ENCODE measurements at regions not wholly inside any gene's neighbourhood (a gene's known extent, or its start where the extent isn't known, plus 50 kb on each side); places are given as distances from the start of the nearest gene placed in this dataset.

GRCh38 chr1:67627906-67628305 lies 57.1 kb upstream of the GADD45A start:
- no peaks in the 10 kb centered on the region for H3K79me2 ChIP-seq (replicated peaks; ENCODE audit: insufficient read depth, low read length)
- H3K27ac ChIP-seq (ENCODE audit: low read length): no peak overlapping the region
- H3F3A ChIP-seq (ENCODE audit: insufficient read depth, low read length, poor library complexity, severe bottlenecking): no peaks in the 10 kb centered on the region
- H2AFZ ChIP-seq (ENCODE audit: low read depth, low read length): no peak overlapping the region
- no peaks in the 10 kb centered on the region for H3K27me3 ChIP-seq (ENCODE audit: insufficient read depth, low read depth, low read length)
- no peak overlapping the region for H3K4me2 ChIP-seq (ENCODE audit: low read length)
- H3K9ac ChIP-seq (ENCODE audit: low read length): no peak overlapping the region
- H3K9me3 ChIP-seq (ENCODE audit: low read length): no peaks in the 10 kb centered on the region
- TF ChIP-seq EZH2 (IDR thresholded peaks at IDR 0.05; ENCODE audit: borderline replicate concordance, insufficient read depth, low read length, poor library complexity, severe bottlenecking) (no peak), MXI1 (conservative IDR thresholded peaks at IDR 0.05; ENCODE audit: poor library complexity, severe bottlenecking) (no peak), RAD21 (conservative IDR thresholded peaks at IDR 0.05) (no peak), CTCF (IDR thresholded peaks at IDR 0.05; ENCODE audit: poor library complexity, severe bottlenecking) (no peak), TAF1 (IDR thresholded peaks at IDR 0.05; ENCODE audit: low read depth) (no peak), REST (IDR thresholded peaks at IDR 0.05; ENCODE audit: borderline replicate concordance) (no peak), POLR2AphosphoS5 (IDR thresholded peaks at IDR 0.05) (no peak), SMC3 (conservative IDR thresholded peaks at IDR 0.05; ENCODE audit: poor library complexity) (no peak), EP300 (conservative IDR thresholded peaks at IDR 0.05; ENCODE audit: poor library complexity, severe bottlenecking) (no peak)
- H3K9me2 ChIP-seq (ENCODE audit: insufficient read depth, low read length): no peaks in the 10 kb centered on the region
- H4K20me1 ChIP-seq (ENCODE audit: insufficient read depth): no peaks in the 10 kb centered on the region
- H3K36me3 ChIP-seq (ENCODE audit: insufficient read depth, low read length): no peaks in the 10 kb centered on the region
- no peak overlapping the region for H3K4me3 ChIP-seq (ENCODE audit: low read length)

GRCh38 chr1:67629370-67630075 lies 55.5 kb upstream of the GADD45A start:
- no peak for TF ChIP-seq SMC3 (conservative IDR thresholded peaks at IDR 0.05; ENCODE audit: poor library complexity)
- TF ChIP-seq CTCF (IDR thresholded peaks at IDR 0.05; ENCODE audit: poor library complexity, severe bottlenecking): no peak
- TF ChIP-seq REST (IDR thresholded peaks at IDR 0.05; ENCODE audit: borderline replicate concordance): no peak
- no peak for TF ChIP-seq MXI1 (conservative IDR thresholded peaks at IDR 0.05; ENCODE audit: poor library complexity, severe bottlenecking)
- TF ChIP-seq EP300 (conservative IDR thresholded peaks at IDR 0.05; ENCODE audit: poor library complexity, severe bottlenecking): no peak
- TF ChIP-seq EZH2 (IDR thresholded peaks at IDR 0.05; ENCODE audit: borderline replicate concordance, insufficient read depth, low read length, poor library complexity, severe bottlenecking): no peak
- TF ChIP-seq RAD21 (conservative IDR thresholded peaks at IDR 0.05): no peak
- H3F3A ChIP-seq (ENCODE audit: insufficient read depth, low read length, poor library complexity, severe bottlenecking): no peaks in the 10 kb centered on the region
- no peak overlapping the region for H3K4me2 ChIP-seq (ENCODE audit: low read length)

More at GRCh38 chr1:67629370-67630075, 55.5 kb upstream of the GADD45A start:
- H3K9me3 ChIP-seq (ENCODE audit: low read length): no peaks in the 10 kb centered on the region
- H3K36me3 ChIP-seq (ENCODE audit: insufficient read depth, low read length): no peaks in the 10 kb centered on the region
- no peaks in the 10 kb centered on the region for H3K27me3 ChIP-seq (ENCODE audit: insufficient read depth, low read depth, low read length)
- no peak overlapping the region for H3K4me3 ChIP-seq (ENCODE audit: low read length)
- no peaks in the 10 kb centered on the region for H4K20me1 ChIP-seq (ENCODE audit: insufficient read depth)
- no peak overlapping the region for H3K27ac ChIP-seq (ENCODE audit: low read length)
- H3K79me2 ChIP-seq (replicated peaks; ENCODE audit: insufficient read depth, low read length): no peaks in the 10 kb centered on the region
- no peak overlapping the region for H2AFZ ChIP-seq (ENCODE audit: low read depth, low read length)
- H3K9me2 ChIP-seq (ENCODE audit: insufficient read depth, low read length): no peaks in the 10 kb centered on the region
- H3K9ac ChIP-seq (ENCODE audit: low read length): no peak overlapping the region

All from neural cell (in vitro differentiated cells).